Glutamatergic neuron (in vitro differentiated cells): ENCODE measurements at regions not wholly inside any gene's neighbourhood (a gene's known extent, or its start where the extent isn't known, plus 50 kb on each side); places are given as distances from the start of the nearest gene placed in this dataset.

ENCODE experiments used
- DNase-seq: peaks from one replicate; pipeline ENCODE4 v3.0.0; 2022
- H3K27ac Mint-ChIP-seq: one replicate; pipeline ENCODE4 v1.8.0; 2020; ENCODE audit warnings: mild to moderate bottlenecking, mixed read lengths, inconsistent platforms; ENCODE audit not compliant: unreplicated experiment
- H3K27me3 Mint-ChIP-seq: one replicate; pipeline ENCODE4 v1.8.0; 2020; ENCODE audit warnings: mild to moderate bottlenecking, moderate library complexity, mixed read lengths, inconsistent platforms; ENCODE audit not compliant: unreplicated experiment
- H3K36me3 Mint-ChIP-seq: one replicate; pipeline ENCODE4 v1.8.0; 2020; ENCODE audit warnings: mild to moderate bottlenecking, mixed read lengths, inconsistent platforms; ENCODE audit not compliant: unreplicated experiment
- H3K4me1 Mint-ChIP-seq: one replicate; pipeline ENCODE4 v1.8.0; 2020; ENCODE audit warnings: mild to moderate bottlenecking, low read depth, mixed read lengths, inconsistent platforms; ENCODE audit not compliant: unreplicated experiment
- H3K4me3 Mint-ChIP-seq: one replicate; pipeline ENCODE4 v1.8.0; 2020; ENCODE audit warnings: mild to moderate bottlenecking, mixed read lengths, inconsistent platforms; ENCODE audit not compliant: unreplicated experiment
- H3K9me3 Mint-ChIP-seq: one replicate; pipeline ENCODE4 v1.8.0; 2020; ENCODE audit warnings: mild to moderate bottlenecking, moderate library complexity, mixed read lengths, inconsistent platforms; ENCODE audit not compliant: unreplicated experiment
- CTCF ChIP-seq: fragments of 200-600 bp; sonication (generic); IDR thresholded peaks from one replicate; pipeline ENCODE4 v1.5.0; 2021; ENCODE audit not compliant: partially characterized antibody, unreplicated experiment

- DNase-seq = no peak
- Mint-ChIP-seq H3K27ac (no peak overlapping the region), H3K9me3 (no peaks in the 10 kb centered on the region), H3K36me3 (no peaks in the 10 kb centered on the region), H3K4me1 (peaks cover 4% of the 10 kb centered on the region), H3K27me3 (no peaks in the 10 kb centered on the region), H3K4me3 (no peak overlapping the region)
- no peak for TF ChIP-seq CTCF
Measured at GRCh38 chr5:99191206-99191745, 262.5 kb upstream of the CHD1 start.

GRCh38 chr5:99187611-99188010 lies 258.8 kb upstream of the CHD1 start:
- Mint-ChIP-seq H3K36me3 (no peaks in the 10 kb centered on the region), H3K27ac (no peak overlapping the region), H3K9me3 (no peaks in the 10 kb centered on the region), H3K4me3 (no peak overlapping the region), H3K4me1 (peaks cover 4% of the 10 kb centered on the region), H3K27me3 (no peaks in the 10 kb centered on the region)
- DNase-seq = no peak
- no peak for TF ChIP-seq CTCF

DNA sequence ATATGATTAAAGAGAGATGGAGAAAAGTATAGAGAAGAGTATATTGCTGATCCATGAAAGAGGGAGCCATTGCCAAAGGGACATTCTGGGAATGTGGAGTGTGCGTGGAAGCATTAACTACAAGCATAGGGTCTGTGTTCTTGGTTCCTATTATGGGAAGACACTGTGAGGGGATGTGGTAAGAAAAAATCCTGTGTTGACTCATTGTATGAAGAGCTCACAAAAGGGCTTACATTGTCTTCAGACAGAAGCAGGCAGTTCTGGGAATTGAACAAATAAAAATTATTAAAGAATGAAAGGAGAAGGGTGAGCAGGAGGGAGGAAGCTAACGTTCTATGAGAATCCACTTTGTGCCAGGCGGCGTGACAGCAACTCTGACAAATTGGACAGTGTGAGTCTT lies 250.4 kb upstream of the CHD1 start:
- no peak overlapping the region for H3K27ac Mint-ChIP-seq
- no peak overlapping the region for H3K4me3 Mint-ChIP-seq
- no peaks in the 10 kb centered on the region for H3K4me1 Mint-ChIP-seq
- no peaks in the 10 kb centered on the region for H3K9me3 Mint-ChIP-seq
- H3K27me3 Mint-ChIP-seq = no peaks in the 10 kb centered on the region
- DNase-seq = no peak
- TF ChIP-seq CTCF = no peak
- H3K36me3 Mint-ChIP-seq = no peaks in the 10 kb centered on the region

- Mint-ChIP-seq H3K9me3 (no peaks in the 10 kb centered on the region), H3K4me1 (no peaks in the 10 kb centered on the region), H3K27me3 (no peaks in the 10 kb centered on the region), H3K4me3 (no peak overlapping the region), H3K27ac (no peak overlapping the region), H3K36me3 (no peaks in the 10 kb centered on the region)
- TF ChIP-seq CTCF = no peak
- no peak for DNase-seq
Measured at GRCh38 chr5:99177796-99178195, 249.0 kb upstream of the CHD1 start.

- DNase-seq = no peak
- no peaks in the 10 kb centered on the region for H3K9me3 Mint-ChIP-seq
- H3K27ac Mint-ChIP-seq = no peak overlapping the region
- no peak overlapping the region for H3K4me3 Mint-ChIP-seq
- H3K27me3 Mint-ChIP-seq = no peaks in the 10 kb centered on the region
- H3K36me3 Mint-ChIP-seq = no peaks in the 10 kb centered on the region
- no peaks in the 10 kb centered on the region for H3K4me1 Mint-ChIP-seq
- no peak for TF ChIP-seq CTCF
Measured at GRCh38 chr5:99176186-99176585, 247.4 kb upstream of the CHD1 start.
